Activated CD4-positive, alpha-beta T cell treated with anti-CD3 and anti-CD28 coated beads, Interleukin-2, amount 10 ng/mL, durations not matched to agents 24 days and 14 days (primary cell): ENCODE measurements at regions not wholly inside any gene's neighbourhood (a gene's known extent, or its start where the extent isn't known, plus 50 kb on each side); places are given as distances from the start of the nearest gene placed in this dataset.
A peak's percentile ranks its signal among the peaks of the same experiment; 100 is the strongest.
"Not testable (repeated sequence)": the region's sequence is repeated elsewhere in the genome, so short reads cannot be mapped to it uniquely, and the experiment has no call there.

Experiments
- DNase-seq: peaks from one replicate; pipeline ENCODE4 v3.0.0; 2022
- H3K27ac Mint-ChIP-seq: one replicate; pipeline ENCODE4 v1.8.0; 2022; ENCODE audit warnings: mild to moderate bottlenecking, mixed read lengths
- H3K27me3 Mint-ChIP-seq: one replicate; pipeline ENCODE4 v1.8.0; 2022; ENCODE audit warnings: mixed read lengths
- H3K36me3 Mint-ChIP-seq: one replicate; pipeline ENCODE4 v1.8.0; 2022; ENCODE audit warnings: low read depth, mild to moderate bottlenecking, mixed read lengths
- H3K4me1 Mint-ChIP-seq: one replicate; pipeline ENCODE4 v1.8.0; 2021; ENCODE audit warnings: mixed read lengths
- H3K4me3 Mint-ChIP-seq: one replicate; pipeline ENCODE4 v1.8.0; 2022; ENCODE audit warnings: mild to moderate bottlenecking, moderate library complexity, mixed read lengths
- H3K9me3 Mint-ChIP-seq: one replicate; pipeline ENCODE4 v1.8.0; 2021; ENCODE audit warnings: mixed read lengths
- intact Hi-C: fragments of 100-400 bp; cut with micrococcal nuclease; formaldehyde crosslinking; loops from one replicate; pipeline ENCODE4 v1.15.1; 2023

GRCh38 chr9:62877552-62877951, 1687.7 kb downstream of the SPATA31A7 start:
- H3K9me3 Mint-ChIP-seq, H3K36me3 Mint-ChIP-seq, H3K4me3 Mint-ChIP-seq, intact Hi-C loops, H3K4me1 Mint-ChIP-seq, DNase-seq, H3K27ac Mint-ChIP-seq: not testable (repeated sequence)
- peaks cover 33% of the 10 kb centered on the region for H3K27me3 Mint-ChIP-seq

GRCh38 chr9:62877987-62878386, 1688.2 kb downstream of the SPATA31A7 start:
- intact Hi-C loops, H3K4me1 Mint-ChIP-seq, H3K36me3 Mint-ChIP-seq: not testable (repeated sequence)

GRCh38 chr9:62880453-62880852, 1690.6 kb downstream of the SPATA31A7 start:
- peaks cover 23% of the 10 kb centered on the region for H3K27me3 Mint-ChIP-seq
- intact Hi-C loops: not testable (repeated sequence)

More at GRCh38 chr9:62877987-62878386, 1688.2 kb downstream of the SPATA31A7 start:
- not testable (repeated sequence) for H3K9me3 Mint-ChIP-seq, H3K27ac Mint-ChIP-seq, DNase-seq, H3K4me3 Mint-ChIP-seq
- peaks cover 29% of the 10 kb centered on the region for H3K27me3 Mint-ChIP-seq

GRCh38 chr9:62880971-62881370, 1691.1 kb downstream of the SPATA31A7 start:
- H3K36me3 Mint-ChIP-seq, H3K4me3 Mint-ChIP-seq, intact Hi-C loops, H3K9me3 Mint-ChIP-seq, H3K4me1 Mint-ChIP-seq, H3K27ac Mint-ChIP-seq: not testable (repeated sequence)
- H3K27me3 Mint-ChIP-seq: peaks cover 23% of the 10 kb centered on the region
- DNase-seq: peak; percentile 53

More at GRCh38 chr9:62880453-62880852, 1690.6 kb downstream of the SPATA31A7 start:
- not testable (repeated sequence) for H3K4me3 Mint-ChIP-seq, H3K36me3 Mint-ChIP-seq, H3K9me3 Mint-ChIP-seq, DNase-seq, H3K4me1 Mint-ChIP-seq, H3K27ac Mint-ChIP-seq

GRCh38 chr9:62881811-62882210, 1692.0 kb downstream of the SPATA31A7 start:
- H3K4me1 Mint-ChIP-seq, DNase-seq, intact Hi-C loops, H3K9me3 Mint-ChIP-seq, H3K36me3 Mint-ChIP-seq, H3K4me3 Mint-ChIP-seq, H3K27ac Mint-ChIP-seq: not testable (repeated sequence)
- H3K27me3 Mint-ChIP-seq: peaks cover 21% of the 10 kb centered on the region

GRCh38 chr9:62882717-62883116, 1692.9 kb downstream of the SPATA31A7 start:
- H3K4me3 Mint-ChIP-seq, H3K4me1 Mint-ChIP-seq, intact Hi-C loops, H3K27ac Mint-ChIP-seq, H3K36me3 Mint-ChIP-seq, H3K9me3 Mint-ChIP-seq: not testable (repeated sequence)
- H3K27me3 Mint-ChIP-seq: peaks cover 20% of the 10 kb centered on the region
- peak; percentile 53 for DNase-seq

- H3K4me3 Mint-ChIP-seq, H3K4me1 Mint-ChIP-seq, H3K27ac Mint-ChIP-seq, intact Hi-C loops, H3K36me3 Mint-ChIP-seq, H3K9me3 Mint-ChIP-seq, DNase-seq, H3K27me3 Mint-ChIP-seq: not testable (repeated sequence)
Measured at GRCh38 chr9:62896692-62897091, 1706.9 kb downstream of the SPATA31A7 start.

GRCh38 chr9:62897411-62898225, 1707.8 kb downstream of the SPATA31A7 start:
- Mint-ChIP-seq H3K27ac (peak overlapping the region; percentile 63), H3K4me3 (peak overlapping the region; percentile 64)
- H3K4me1 Mint-ChIP-seq, H3K36me3 Mint-ChIP-seq, intact Hi-C loops, H3K27me3 Mint-ChIP-seq, H3K9me3 Mint-ChIP-seq: not testable (repeated sequence)
- DNase-seq: peak; percentile 86

GRCh38 chr9:62899666-62900065, 1709.8 kb downstream of the SPATA31A7 start:
- H3K36me3 Mint-ChIP-seq, H3K27me3 Mint-ChIP-seq, intact Hi-C loops, H3K27ac Mint-ChIP-seq, H3K4me1 Mint-ChIP-seq, H3K4me3 Mint-ChIP-seq, DNase-seq, H3K9me3 Mint-ChIP-seq: not testable (repeated sequence)

GRCh38 chr9:62904061-62904460, 1714.2 kb downstream of the SPATA31A7 start:
- DNase-seq: peak; percentile 54
- H3K4me1 Mint-ChIP-seq, H3K36me3 Mint-ChIP-seq, H3K4me3 Mint-ChIP-seq, H3K9me3 Mint-ChIP-seq, H3K27me3 Mint-ChIP-seq, H3K27ac Mint-ChIP-seq, intact Hi-C loops: not testable (repeated sequence)

- H3K36me3 Mint-ChIP-seq, H3K4me3 Mint-ChIP-seq, H3K27ac Mint-ChIP-seq: not testable (repeated sequence)
Measured at GRCh38 chr9:62905722-62906121, 1715.9 kb downstream of the SPATA31A7 start.

GRCh38 chr9:62907866-62908265, 1718.0 kb downstream of the SPATA31A7 start:
- H3K36me3 Mint-ChIP-seq, H3K27ac Mint-ChIP-seq, intact Hi-C loops, H3K27me3 Mint-ChIP-seq, H3K9me3 Mint-ChIP-seq, H3K4me3 Mint-ChIP-seq, H3K4me1 Mint-ChIP-seq: not testable (repeated sequence)
- peak; percentile 48 for DNase-seq

More at GRCh38 chr9:62905722-62906121, 1715.9 kb downstream of the SPATA31A7 start:
- H3K4me1 Mint-ChIP-seq, intact Hi-C loops, H3K9me3 Mint-ChIP-seq, H3K27me3 Mint-ChIP-seq, DNase-seq: not testable (repeated sequence)

GRCh38 chr9:62908271-62908670, 1718.4 kb downstream of the SPATA31A7 start:
- H3K4me3 Mint-ChIP-seq, H3K27ac Mint-ChIP-seq, H3K4me1 Mint-ChIP-seq, H3K9me3 Mint-ChIP-seq, DNase-seq, H3K27me3 Mint-ChIP-seq, H3K36me3 Mint-ChIP-seq, intact Hi-C loops: not testable (repeated sequence)

- not testable (repeated sequence) for H3K9me3 Mint-ChIP-seq
Measured at GRCh38 chr9:62909447-62909846, 1719.6 kb downstream of the SPATA31A7 start.

GRCh38 chr9:62912278-62912677, 1722.4 kb downstream of the SPATA31A7 start:
- not testable (repeated sequence) for H3K9me3 Mint-ChIP-seq, H3K4me3 Mint-ChIP-seq, DNase-seq

More at GRCh38 chr9:62909447-62909846, 1719.6 kb downstream of the SPATA31A7 start:
- intact Hi-C loops, H3K4me3 Mint-ChIP-seq, H3K27me3 Mint-ChIP-seq, H3K36me3 Mint-ChIP-seq, H3K4me1 Mint-ChIP-seq, H3K27ac Mint-ChIP-seq: not testable (repeated sequence)
- DNase-seq: peak; percentile 40

More at GRCh38 chr9:62912278-62912677, 1722.4 kb downstream of the SPATA31A7 start:
- H3K27ac Mint-ChIP-seq, H3K36me3 Mint-ChIP-seq, intact Hi-C loops, H3K27me3 Mint-ChIP-seq, H3K4me1 Mint-ChIP-seq: not testable (repeated sequence)
